Activated naive CD4-positive, alpha-beta T cell treated with anti-CD3 and anti-CD28 coated beads, Interleukin-2, amount 50 U/mL, for 16 hours (primary cell): ENCODE measurements at regions not wholly inside any gene's neighbourhood (a gene's known extent, or its start where the extent isn't known, plus 50 kb on each side); places are given as distances from the start of the nearest gene placed in this dataset.
"Not testable (repeated sequence)": the region's sequence is repeated elsewhere in the genome, so short reads cannot be mapped to it uniquely, and the experiment has no call there.

Experiments
- DNase-seq: peaks from one replicate; pipeline ENCODE4 v3.0.0-alpha.2; 2020

DNA sequence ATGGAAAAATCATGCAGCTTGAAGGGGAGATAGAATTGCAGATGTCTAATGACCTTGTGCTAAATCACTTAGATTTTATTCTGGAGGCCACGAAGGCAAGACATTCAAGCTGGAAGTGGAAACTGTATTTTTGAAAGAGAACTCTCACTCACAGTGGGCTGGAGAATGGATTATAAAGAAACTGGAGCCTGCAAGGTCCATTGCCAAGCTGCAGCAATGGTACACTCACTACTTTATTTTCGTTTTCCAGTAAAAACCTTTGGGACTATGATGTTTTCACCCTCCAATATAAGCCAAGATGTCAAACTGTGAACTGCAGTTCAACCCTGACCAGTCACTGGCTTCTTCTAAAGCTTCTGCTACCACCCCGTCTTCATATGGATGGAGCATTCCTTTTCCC, 62.0 kb downstream of the SKIDA1 start:
- no peak for DNase-seq

DNA sequence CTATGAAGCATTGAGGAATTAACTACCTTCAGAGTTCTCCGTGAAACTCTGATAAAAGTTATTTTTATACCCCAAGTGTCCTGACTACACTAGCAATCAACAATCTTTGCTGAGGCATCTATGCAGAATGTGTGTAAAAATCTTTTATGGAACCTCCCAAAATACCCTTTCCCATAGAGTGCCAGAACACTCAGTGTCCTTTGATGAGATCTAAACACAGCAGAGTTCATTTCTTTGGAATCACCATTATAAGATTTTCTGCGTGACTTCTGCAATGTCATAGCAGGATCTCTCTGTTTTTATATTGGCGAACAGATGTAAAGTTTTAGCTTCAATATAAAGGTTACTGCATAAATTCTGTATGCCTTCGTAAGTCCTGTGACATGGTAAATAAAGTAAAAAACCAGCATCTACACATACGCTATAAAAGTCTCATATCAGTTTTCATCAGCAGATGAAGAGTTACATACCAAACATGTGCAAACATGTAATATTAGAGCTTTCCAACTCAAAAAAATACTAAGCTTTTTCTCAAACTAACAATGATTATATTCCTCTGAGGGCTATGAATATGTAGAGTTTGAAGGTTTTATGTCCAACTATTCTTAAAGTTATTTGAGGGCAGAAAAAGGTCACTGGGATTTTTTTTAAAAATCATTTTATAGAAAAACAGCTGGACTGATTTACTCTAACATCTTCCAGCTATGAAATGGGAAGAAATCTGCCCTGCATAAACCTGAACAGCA, 67.2 kb downstream of the SKIDA1 start:
- DNase-seq: no peak

DNA sequence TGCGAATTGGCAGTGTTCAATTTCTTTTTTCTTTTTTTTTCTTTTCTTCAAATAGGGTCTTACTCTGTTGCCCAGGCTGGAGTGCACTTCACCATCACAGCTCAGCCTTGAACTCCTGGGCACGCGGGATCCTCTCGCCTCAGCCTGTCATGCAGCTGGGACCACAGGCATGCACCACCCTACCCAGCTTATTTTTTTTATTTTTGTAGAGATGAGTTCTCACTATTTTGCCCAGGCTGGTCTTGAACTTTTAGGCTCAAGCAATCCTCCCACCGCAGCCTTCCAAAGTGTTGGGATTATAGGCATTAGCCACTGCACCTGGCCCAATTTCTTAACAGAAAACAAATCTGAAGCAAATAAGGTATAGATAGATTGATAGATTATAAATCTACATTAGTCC, 69.3 kb downstream of the SKIDA1 start:
- no peak for DNase-seq

DNA sequence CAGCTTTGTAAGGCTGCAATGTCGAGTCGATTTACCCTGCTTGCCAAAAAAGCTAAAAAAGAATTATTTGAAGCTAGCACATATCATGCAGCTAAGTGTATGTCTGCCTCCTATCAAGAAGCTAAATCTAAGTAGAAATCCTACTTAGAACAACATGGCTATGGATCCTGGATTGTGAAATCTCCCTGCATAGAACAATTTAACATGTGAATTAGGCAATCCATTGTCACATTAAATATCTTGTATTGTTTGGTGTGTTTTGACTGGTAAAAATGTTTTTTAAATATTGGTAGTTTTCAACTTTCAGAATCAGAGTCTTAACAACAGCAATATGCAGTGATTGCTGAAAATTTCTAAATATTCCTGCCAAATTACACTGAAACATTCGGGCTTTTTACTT, 73.3 kb downstream of the SKIDA1 start:
- DNase-seq: no peak

DNA sequence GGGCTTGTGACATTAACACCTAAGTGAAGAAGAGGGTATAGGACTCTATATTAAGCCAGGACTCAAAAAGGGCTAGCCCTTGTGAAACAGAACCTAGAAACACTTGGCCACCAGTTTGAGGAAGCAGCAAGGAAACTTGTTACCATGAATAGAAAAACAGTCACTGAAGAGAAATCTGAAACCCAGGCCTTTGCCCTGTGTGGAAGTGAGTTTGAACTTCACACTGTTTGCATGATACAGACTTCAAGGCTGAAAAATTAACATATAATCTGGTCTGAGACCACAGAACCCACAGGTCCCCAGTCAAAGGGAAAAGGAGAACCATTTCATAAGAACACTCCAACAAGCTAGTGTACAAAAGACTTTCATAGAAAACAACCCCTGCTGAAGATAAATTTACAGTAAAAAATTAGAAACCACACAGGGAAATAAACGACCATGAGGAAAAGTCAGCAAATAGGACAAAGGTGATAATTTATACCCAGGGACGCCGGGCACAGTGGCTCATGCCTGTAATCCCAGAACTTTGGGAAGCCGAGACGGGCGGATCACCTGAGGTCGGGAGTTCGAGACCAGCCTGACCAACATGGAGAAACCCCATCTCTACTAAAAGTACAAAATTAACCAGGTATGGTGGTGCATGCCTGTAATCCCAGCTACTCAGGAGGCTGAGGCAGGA, 76.1 kb downstream of the SKIDA1 start:
- no peak for DNase-seq

DNA sequence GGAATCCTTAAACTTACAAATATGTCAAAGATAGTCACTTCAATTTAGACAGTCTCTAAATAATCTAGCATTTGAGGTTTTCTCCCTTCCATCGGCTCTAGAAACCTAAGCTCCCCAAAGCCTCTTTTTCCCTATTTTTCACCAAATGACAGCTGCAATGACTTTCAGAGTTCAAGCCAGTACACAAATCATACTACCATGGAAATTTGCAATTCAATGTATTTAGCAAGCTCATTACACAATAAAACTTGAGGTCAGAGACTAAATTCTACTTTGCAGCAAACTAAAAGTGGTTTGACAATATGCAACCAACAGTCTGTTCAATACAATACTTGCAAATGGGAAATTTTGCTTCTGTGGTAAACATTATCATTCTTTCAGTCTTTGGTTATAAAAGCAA, 80.3 kb downstream of the SKIDA1 start:
- no peak for DNase-seq

DNA sequence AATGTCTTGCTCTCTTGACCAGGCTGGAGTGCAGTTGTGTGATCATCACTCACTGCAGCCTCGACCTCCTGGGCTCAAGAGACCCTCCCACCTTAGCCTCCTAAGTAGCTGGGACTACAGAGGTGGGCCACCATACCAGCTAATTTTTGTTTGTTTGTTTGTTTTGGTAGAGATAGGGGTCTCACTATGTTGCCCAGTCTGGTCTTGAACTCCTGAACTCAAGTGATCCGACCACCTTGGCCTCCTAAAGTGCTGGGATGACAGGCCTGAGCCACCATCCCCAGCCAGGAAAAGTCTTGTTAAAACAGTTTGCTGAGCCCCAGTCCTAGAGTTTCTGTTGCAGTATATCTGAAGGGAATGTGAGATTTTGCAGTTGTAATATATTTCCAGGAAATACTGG, 83.9 kb downstream of the SKIDA1 start:
- DNase-seq: no peak

DNA sequence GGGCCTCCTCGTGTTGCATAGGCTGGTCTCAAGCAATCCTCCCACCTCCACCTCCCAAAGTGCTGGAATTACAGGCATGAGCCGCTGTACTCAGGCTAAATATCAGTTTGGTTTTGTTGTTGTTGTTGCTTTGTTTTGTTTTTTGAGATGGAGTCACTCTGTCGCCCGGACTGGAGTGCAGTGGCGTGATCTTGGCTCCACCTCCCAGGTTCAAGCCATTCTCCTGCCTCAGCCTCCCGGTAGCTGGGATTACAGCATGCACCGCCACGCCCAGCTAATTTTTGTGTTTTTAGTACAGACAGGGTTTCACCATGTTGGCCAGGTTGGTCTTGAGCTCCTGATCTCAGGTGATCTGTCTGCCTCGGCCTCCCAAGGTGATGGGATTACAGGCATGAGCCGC, 86.6 kb downstream of the SKIDA1 start:
- DNase-seq: not testable (repeated sequence)

DNA sequence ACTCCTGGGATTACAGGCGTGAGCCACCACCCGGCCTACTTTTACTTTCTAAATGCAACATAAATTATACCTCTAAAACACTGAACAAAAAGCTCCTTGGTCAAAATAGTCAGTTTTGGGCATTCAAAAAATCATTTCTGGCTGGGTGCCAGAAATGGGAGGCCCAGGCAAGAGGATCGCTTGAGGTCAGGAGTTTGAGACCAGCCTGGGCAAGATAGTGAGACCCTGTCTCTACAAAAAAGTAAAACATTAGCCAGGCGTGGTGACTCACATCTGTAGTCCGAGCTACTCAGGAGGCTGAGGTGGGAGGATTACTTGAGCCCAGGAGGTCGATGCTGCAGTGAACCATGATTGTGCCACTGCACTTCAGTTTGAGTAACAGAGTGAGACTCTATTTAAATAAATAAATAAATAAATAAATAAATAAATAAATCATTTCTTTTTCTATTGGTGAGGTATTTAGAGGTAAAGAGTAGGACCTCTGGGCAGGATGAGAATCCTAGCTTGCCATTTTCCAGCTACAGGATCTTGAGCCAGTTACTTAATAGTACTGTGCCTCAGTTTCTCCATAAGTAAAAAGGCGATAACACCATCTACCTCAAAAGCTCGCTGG, 87.6 kb downstream of the SKIDA1 start:
- DNase-seq: no peak

DNA sequence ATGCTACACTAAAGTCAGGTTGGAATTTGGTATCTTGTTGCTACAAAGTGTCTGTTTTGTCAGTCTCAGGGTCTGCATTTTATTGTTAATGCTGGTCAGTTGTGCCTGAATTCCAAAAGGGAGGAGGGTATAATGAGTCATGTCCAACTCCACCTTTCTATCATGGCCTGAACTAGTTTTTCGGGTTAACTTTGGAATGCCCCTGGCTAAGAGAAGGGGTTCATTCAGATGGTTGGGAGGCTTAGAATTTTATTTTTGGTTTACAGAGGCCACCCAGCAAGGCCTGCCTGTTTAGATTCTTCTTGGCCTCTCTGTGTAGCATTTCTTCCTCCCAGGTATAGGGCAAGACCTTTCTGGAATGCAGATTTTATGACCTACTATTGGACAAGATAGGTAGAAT, 93.2 kb downstream of the SKIDA1 start:
- no peak for DNase-seq

DNA sequence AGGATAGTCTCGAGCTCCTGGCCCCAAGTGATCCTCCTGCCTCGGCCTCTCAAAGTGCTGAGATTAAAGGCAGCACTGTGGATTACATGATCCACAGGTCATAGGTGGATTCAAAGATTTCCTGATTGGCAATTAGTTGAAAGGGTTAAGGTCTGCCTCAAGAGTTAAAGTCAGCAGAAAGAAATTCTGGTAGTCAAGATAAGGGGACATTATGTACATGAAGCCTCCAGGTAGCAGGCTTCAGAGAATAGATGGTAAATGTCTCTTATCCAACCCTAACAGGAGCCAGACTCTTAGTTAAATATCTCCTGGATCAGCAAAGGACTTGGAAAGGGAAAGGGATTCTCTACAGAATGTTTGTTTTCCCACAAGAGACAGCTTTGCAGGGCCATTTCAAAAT, 93.7 kb downstream of the SKIDA1 start:
- no peak for DNase-seq

DNA sequence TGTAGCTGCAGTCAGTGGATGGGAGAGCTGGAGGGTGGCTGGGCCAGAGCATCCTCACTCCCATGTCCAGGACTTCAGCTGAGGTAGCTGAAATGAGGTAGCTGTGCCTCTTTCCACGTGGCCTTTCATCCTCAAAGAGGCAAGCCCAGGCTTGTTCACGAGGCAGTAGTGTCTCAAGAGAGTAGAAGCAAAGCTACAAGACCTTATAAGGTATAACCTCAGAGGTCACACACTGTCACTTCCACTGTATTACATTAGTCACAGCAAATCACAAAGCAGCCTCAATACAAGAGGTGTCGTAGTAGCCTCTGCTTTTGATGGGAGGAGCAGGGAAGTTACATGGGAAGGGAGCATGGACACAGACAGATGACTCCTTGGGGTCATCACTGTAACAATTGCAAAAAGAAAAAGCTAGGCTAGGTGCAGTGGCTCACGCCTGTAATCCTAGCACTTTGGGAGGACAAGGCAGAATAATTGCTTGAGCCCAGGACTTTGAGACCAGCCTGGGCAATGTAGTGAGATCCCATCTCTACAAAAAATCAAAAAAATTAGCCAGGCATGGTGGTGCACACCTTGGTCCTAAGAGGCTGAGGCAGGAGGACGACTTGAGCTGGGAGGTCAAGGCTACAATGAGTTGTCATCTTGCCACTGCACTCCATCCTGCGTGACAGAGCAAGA, 97.5 kb downstream of the SKIDA1 start:
- DNase-seq: no peak

DNA sequence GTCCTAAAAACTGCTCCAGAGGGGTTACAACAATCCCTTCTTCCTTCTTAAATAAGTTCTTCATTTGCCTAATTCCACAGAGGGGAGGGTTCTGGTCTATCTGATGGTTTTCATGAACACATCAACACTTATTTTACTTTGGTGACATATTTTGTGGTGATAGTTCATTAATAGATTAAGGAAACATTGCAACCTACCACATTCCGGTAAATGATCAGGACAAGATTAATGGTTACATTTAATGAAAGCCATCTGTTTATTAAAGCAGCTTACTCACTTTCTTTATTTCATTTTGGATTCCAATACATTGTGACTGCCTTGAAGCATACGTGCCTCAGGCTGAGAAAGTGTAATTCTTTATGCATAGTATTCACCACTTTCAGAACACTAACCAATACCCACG, 101.0 kb downstream of the SKIDA1 start:
- DNase-seq: no peak

DNA sequence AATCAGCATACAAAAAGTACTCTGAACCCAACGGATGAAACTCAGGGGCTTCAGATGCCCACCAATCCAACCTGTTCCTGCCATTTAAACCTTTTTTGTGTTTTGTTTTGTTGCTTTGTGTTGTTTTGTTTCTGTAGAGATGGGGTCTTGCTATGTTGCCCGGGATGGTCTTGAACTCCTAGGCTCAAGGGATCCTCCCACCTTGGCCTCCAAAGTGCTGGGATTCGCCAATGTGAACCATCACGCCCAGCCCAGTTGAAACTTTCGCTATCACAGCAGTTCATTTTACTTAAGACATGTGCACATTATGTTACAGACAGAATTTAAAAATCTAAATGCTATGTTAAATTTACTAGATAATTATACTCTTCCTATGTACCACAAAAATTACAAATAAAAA, 101.6 kb downstream of the SKIDA1 start:
- no peak for DNase-seq

DNA sequence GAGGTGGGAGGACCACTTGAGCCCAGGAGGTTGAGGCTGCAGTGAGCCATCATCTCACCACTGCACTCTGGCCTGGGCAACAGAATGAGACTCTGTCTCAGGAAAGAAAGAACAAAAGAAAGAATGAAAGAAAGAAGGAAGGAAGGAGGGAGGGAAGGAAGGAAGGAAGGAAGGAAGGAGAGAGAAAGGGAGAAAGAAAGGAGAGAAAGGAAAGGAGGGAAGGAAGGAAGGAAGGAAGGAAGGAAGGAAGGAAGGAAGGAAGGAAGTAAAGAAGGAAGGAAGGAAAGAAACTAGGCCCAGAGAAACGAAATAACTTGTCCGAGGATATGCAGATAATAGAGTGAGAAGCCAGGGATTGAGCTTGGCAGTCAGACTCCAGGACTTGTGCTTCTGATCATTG, 102.1 kb downstream of the SKIDA1 start:
- DNase-seq: no peak

DNA sequence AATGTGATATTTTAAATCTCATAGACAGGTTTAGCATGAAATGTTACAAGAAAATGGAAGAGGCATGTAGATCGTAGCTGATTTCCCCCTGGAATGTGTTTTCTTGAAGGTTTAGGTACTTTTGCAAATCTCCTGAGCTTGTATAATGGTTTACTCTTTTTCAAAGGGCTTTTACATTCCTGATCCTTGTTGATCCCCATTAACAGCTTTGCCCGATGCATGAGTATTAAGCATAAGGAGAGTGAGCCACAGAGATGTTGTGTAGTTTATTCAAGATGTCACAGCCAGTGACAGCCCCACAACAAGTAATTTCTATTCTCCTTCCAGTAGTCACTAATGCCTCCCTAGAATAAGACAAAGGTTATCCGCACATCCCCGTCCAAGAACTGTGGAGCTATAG, 103.7 kb downstream of the SKIDA1 start:
- DNase-seq: no peak

DNA sequence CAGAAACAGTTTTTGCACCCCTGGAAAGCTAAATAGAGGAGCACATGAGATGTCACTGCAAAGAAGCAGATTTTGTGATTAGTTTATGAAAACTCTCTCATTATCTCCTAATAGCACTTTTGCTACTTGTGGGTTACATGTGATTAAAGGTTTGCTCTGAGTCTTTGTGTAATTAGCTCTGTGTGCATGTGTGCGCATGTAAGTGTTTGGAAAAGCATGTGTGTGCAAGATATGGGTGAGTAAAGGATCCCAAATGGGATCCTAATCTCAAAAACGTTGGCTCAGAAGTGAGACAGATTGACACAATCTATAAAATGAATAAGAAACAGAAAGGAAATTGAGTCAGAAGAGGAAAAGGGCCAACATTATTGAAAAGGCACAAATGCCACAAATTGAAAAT, 104.5 kb downstream of the SKIDA1 start:
- DNase-seq: no peak

DNA sequence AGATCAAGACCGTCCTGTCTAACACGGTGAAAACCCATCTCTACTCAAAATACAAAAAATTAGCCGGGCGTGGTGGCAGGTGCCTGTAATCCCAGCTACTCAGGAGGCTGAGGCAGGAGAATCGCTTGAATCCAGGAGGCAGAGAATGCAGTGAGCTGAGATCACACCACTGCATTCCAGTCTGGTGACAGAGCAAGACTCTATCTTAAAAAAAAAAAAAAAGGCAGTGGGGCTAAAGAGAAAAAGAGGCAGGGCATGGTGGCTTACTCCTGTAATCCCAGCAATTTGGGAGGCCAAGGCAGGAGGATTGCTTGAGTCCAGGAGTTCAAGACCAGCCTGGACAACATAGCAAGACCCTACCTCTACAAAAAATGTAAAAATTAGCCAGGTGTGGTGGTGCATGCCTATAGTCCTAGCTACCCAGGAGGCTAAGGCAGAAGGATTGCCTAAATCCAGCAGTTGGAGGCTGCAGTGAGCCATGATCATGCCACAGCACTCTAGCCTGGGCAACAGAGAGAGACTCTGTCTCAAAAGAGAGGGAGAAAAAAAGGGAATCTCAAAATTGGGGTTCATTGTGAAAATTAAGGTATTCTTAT, 106.4 kb downstream of the SKIDA1 start:
- DNase-seq: not testable (repeated sequence)

DNA sequence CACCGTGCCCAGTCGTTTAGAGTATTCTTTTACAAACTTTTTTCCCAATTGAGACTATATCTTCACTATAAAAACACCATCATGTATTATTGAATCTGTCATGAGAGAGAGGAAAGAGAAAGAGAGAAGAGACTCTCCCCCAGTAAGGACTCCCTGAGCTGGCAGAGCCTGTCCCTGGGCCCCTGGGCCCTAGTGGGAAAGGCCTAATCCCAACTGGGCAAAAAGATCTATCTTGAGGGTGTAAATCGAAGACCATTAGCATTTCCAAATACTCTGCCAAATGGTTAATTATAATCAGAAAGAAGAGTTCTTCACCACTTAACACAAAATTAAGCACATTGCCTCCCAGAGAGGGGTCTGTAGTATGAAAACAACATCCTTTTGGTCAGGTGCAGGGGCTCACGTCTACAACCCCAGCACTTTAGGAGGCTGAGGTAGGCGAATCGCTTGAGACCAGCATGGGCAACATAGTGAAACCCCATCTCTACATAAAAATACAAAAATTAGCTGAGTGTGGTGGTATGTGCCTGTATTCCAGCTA, 108.2 kb downstream of the SKIDA1 start:
- no peak for DNase-seq

DNA sequence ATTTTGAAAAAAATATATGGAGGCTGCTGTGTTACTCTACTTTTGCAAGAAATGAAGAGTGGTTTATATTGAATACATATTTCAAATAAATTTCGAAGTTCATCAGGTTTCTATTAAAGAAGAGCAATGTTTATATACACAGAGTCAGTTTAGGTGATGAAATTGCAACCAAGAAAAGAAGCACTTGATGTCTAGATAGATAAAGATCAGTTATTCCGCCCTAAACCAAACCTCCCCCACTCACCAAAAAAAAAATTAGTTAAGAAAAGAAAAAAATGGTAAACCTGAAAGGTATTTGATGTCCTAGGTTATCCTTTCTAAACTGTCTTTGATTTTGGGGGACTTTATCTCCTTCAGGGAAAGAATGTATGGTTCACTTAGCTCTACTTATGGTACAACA, 111.8 kb downstream of the SKIDA1 start:
- no peak for DNase-seq

DNA sequence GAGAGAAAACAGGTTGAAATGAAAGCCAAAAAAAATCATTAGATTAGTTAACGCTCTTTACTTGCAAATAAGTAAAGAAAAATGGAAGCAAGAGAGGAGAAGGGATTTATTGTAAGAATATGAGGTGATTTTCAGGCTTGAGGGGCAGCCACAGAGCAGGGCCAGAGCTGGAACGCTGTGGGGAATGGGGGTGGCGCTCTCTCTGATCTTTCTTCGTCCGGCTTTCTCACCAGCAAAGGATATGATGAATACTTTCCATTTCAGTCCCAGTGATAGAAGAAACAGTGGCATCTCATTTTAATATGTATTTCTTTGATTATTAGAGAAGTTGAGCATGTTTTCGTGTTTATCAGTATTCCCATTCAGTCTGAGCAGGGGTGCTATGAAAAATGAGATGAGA, 112.2 kb downstream of the SKIDA1 start:
- DNase-seq: no peak

DNA sequence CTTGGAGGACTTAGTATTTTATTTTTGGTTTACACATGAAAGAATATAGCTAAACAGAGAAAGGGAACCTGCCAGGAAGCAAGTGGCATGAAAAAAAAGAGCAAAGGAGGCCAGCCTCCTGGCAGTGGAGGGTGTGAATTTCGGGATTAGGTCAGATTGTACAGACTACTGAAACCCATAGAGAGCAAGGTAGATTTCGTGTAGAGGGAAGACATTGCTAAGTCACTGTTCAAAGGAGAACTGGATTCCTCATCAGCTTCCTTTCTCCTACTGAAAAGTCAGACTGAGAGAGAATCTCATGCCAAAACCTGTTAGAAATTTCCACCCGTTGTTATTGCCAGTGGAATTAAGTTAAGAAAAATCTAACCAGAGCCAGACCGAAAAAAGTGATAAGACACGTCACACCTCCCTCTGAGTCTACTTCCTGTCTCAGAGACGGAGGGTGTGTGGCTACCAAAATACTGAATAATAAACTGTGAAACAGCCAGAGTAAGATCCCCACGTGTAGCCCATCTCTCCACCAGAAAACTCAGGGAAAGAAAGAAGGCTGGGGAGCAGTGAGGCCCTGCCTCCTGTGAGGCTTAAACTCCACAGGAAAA, 118.8 kb downstream of the SKIDA1 start:
- no peak for DNase-seq

DNA sequence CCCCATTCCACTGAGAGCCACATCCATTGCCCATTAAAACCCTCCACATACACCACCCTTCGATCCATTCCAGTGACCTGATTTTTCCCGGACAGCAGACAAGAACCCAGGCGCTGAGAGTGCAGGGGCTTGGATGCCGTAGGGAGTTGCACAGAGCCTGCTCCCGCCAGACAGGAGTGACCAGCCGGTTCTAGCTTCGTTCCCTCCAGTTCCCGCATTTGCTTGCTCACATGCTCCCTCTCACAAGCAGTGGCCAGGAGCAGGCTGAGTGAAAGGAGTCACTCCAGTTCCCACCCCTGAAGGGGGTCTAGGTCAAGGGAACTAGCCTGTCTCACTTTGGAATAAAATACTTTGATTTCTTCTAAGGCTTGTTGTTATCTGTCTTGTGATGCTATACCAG, 119.5 kb downstream of the SKIDA1 start:
- DNase-seq: no peak
